ENCODE measurements at regions not wholly inside any gene's neighbourhood (a gene's known extent, or its start where the extent isn't known, plus 50 kb on each side); places are given as distances from the start of the nearest gene placed in this dataset.
A peak's percentile ranks its signal among the peaks of the same experiment; 100 is the strongest.

DNA sequence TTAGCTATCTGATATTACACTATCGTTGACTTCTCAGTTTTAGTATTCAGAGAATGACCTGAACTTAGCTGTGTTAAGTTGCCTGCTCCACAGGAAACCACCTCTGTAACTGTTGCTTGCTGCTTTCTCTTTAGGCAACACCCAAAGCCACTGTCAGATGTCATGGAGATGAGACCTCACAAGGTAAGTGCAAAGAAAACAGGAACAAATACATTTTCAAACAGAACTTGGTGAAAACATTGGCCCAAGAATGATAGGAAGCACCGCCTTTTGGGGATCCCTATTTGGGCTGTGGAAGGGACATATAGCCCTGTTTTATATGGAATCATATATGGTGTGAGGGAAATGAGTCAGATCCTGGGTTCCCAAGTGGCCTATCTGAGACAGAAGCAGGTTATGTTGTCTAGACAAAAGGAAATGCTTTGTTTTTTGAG, 143.4 kb downstream of the UBE2E3 start:
- Histone ChIP-seq H3K4me2 (ENCODE audit: low read length) (no peak overlapping the region), H3K4ac (ENCODE audit: low read depth, low read length) (peak overlapping the region; percentile 70)
- WGBS (ENCODE audit: extremely low coverage, insufficient coverage, low lambda C conversion rate) = no CpG with 5 or more reads among the region's 2 CpGs

GRCh38 chr2:181124497-181124896, 144.1 kb downstream of the UBE2E3 start:
- Histone ChIP-seq H2AK5ac (ENCODE audit: low read length) (no peak overlapping the region), H3K4ac (ENCODE audit: low read depth, low read length) (no peak overlapping the region), H3K4me2 (ENCODE audit: low read length) (no peak overlapping the region), H3K36me3 (ENCODE audit: control insufficient read depth, insufficient read depth, low read length) (no peaks in the 10 kb centered on the region), H3K4me1 (ENCODE audit: control insufficient read depth, low read depth, low read length) (no peaks in the 10 kb centered on the region), H3K18ac (ENCODE audit: low read length) (no peak overlapping the region), H2BK5ac (ENCODE audit: low read length) (no peak overlapping the region), H4K8ac (ENCODE audit: low read depth, low read length) (no peak overlapping the region), H3K27me3 (ENCODE audit: insufficient read depth, low read length, poor library complexity) (no peaks in the 10 kb centered on the region), H3K23ac (ENCODE audit: low read length) (no peak overlapping the region), H3K79me1 (ENCODE audit: low read length) (no peaks in the 10 kb centered on the region), H2BK120ac (ENCODE audit: low read depth, low read length) (no peak overlapping the region), H3K9ac (ENCODE audit: low read length) (no peak overlapping the region), H3K27ac (ENCODE audit: low read depth, low read length) (no peak overlapping the region), H3K56ac (ENCODE audit: low read length) (no peak overlapping the region), H3K79me2 (ENCODE audit: control insufficient read depth, insufficient read depth, low read length) (no peaks in the 10 kb centered on the region), H4K5ac (ENCODE audit: low read length) (no peak overlapping the region), H2BK15ac (replicated peaks; ENCODE audit: low read depth) (no peak overlapping the region), H3K4me3 (ENCODE audit: low read length) (no peak overlapping the region)
- no peak for DNase-seq
- WGBS (ENCODE audit: extremely low coverage, insufficient coverage, low lambda C conversion rate) = no CpG with 5 or more reads among the region's 3 CpGs

More for the DNA sequence above, 143.4 kb downstream of the UBE2E3 start:
- Histone ChIP-seq H3K9ac (ENCODE audit: low read length) (no peak overlapping the region), H3K79me2 (ENCODE audit: control insufficient read depth, insufficient read depth, low read length) (no peaks in the 10 kb centered on the region), H4K5ac (ENCODE audit: low read length) (no peak overlapping the region), H3K79me1 (ENCODE audit: low read length) (no peaks in the 10 kb centered on the region), H2BK15ac (replicated peaks; ENCODE audit: low read depth) (peak overlapping the region; percentile 45), H3K4me3 (ENCODE audit: low read length) (no peak overlapping the region), H2AK5ac (ENCODE audit: low read length) (no peak overlapping the region), H3K27ac (ENCODE audit: low read depth, low read length) (no peak overlapping the region), H3K56ac (ENCODE audit: low read length) (no peak overlapping the region), H3K18ac (ENCODE audit: low read length) (no peak overlapping the region), H3K36me3 (ENCODE audit: control insufficient read depth, insufficient read depth, low read length) (no peaks in the 10 kb centered on the region), H3K23ac (ENCODE audit: low read length) (no peak overlapping the region), H3K4me1 (ENCODE audit: control insufficient read depth, low read depth, low read length) (no peaks in the 10 kb centered on the region), H3K27me3 (ENCODE audit: insufficient read depth, low read length, poor library complexity) (no peaks in the 10 kb centered on the region), H2BK5ac (ENCODE audit: low read length) (no peak overlapping the region), H4K8ac (ENCODE audit: low read depth, low read length) (no peak overlapping the region), H2BK120ac (ENCODE audit: low read depth, low read length) (no peak overlapping the region)
- DNase-seq = peak; percentile 57

DNA sequence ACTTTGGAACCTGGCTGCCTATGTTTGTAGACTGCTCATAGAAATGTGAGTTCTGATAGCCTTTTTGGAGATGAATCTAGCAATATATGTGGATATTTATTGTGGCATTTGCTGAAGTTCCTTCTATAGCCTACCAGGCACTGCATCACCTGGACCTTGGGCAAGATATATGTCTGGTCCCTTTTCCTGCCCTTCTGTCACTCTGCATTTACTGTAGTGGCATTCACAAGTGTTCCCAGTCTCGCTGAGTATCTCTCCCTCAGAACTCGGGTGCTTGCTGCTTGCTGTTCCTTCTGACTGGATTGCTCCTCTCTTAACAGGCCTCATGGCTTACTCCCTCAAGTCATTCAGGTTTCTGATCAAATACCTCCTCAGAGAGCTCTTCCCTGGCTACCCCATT, 145.0 kb downstream of the UBE2E3 start:
- H3K27me3 ChIP-seq (ENCODE audit: insufficient read depth, low read length, poor library complexity) = no peaks in the 10 kb centered on the region
- no peak overlapping the region for H3K4ac ChIP-seq (ENCODE audit: low read depth, low read length)
- WGBS (ENCODE audit: extremely low coverage, insufficient coverage, low lambda C conversion rate) = no CpG with 5 or more reads among the region's 2 CpGs
- H3K27ac ChIP-seq (ENCODE audit: low read depth, low read length) = no peak overlapping the region
- H3K56ac ChIP-seq (ENCODE audit: low read length) = no peak overlapping the region
- no peak overlapping the region for H2BK120ac ChIP-seq (ENCODE audit: low read depth, low read length)
- H3K36me3 ChIP-seq (ENCODE audit: control insufficient read depth, insufficient read depth, low read length) = no peaks in the 10 kb centered on the region
- no peak for DNase-seq
- no peak overlapping the region for H2BK5ac ChIP-seq (ENCODE audit: low read length)
- H3K4me2 ChIP-seq (ENCODE audit: low read length) = no peak overlapping the region
- H3K23ac ChIP-seq (ENCODE audit: low read length) = no peak overlapping the region
- no peak overlapping the region for H2AK5ac ChIP-seq (ENCODE audit: low read length)
- no peak overlapping the region for H2BK15ac ChIP-seq (replicated peaks; ENCODE audit: low read depth)
- no peaks in the 10 kb centered on the region for H3K79me1 ChIP-seq (ENCODE audit: low read length)
- no peak overlapping the region for H3K9ac ChIP-seq (ENCODE audit: low read length)
- H3K79me2 ChIP-seq (ENCODE audit: control insufficient read depth, insufficient read depth, low read length) = no peaks in the 10 kb centered on the region
- no peak overlapping the region for H4K5ac ChIP-seq (ENCODE audit: low read length)
- no peaks in the 10 kb centered on the region for H3K4me1 ChIP-seq (ENCODE audit: control insufficient read depth, low read depth, low read length)
- H3K18ac ChIP-seq (ENCODE audit: low read length) = no peak overlapping the region
- H3K4me3 ChIP-seq (ENCODE audit: low read length) = no peak overlapping the region
- no peak overlapping the region for H4K8ac ChIP-seq (ENCODE audit: low read depth, low read length)

GRCh38 chr2:181126311-181126868, 146.0 kb downstream of the UBE2E3 start:
- no peak overlapping the region for H3K18ac ChIP-seq (ENCODE audit: low read length)

GRCh38 chr2:181128199-181128598, 147.8 kb downstream of the UBE2E3 start:
- Histone ChIP-seq H3K27me3 (ENCODE audit: insufficient read depth, low read length, poor library complexity) (no peaks in the 10 kb centered on the region), H3K18ac (ENCODE audit: low read length) (no peak overlapping the region), H3K79me2 (ENCODE audit: control insufficient read depth, insufficient read depth, low read length) (no peaks in the 10 kb centered on the region), H4K5ac (ENCODE audit: low read length) (no peak overlapping the region), H3K4ac (ENCODE audit: low read depth, low read length) (no peak overlapping the region), H3K79me1 (ENCODE audit: low read length) (no peaks in the 10 kb centered on the region), H3K4me3 (ENCODE audit: low read length) (no peak overlapping the region), H2BK5ac (ENCODE audit: low read length) (no peak overlapping the region), H2BK120ac (ENCODE audit: low read depth, low read length) (no peak overlapping the region), H3K4me2 (ENCODE audit: low read length) (no peak overlapping the region), H3K4me1 (ENCODE audit: control insufficient read depth, low read depth, low read length) (no peaks in the 10 kb centered on the region), H3K9ac (ENCODE audit: low read length) (no peak overlapping the region), H2AK5ac (ENCODE audit: low read length) (no peak overlapping the region), H3K36me3 (ENCODE audit: control insufficient read depth, insufficient read depth, low read length) (no peaks in the 10 kb centered on the region), H3K27ac (ENCODE audit: low read depth, low read length) (no peak overlapping the region), H3K23ac (ENCODE audit: low read length) (no peak overlapping the region), H3K56ac (ENCODE audit: low read length) (no peak overlapping the region), H2BK15ac (replicated peaks; ENCODE audit: low read depth) (no peak overlapping the region), H4K8ac (ENCODE audit: low read depth, low read length) (no peak overlapping the region)
- no peak for DNase-seq

More at GRCh38 chr2:181126311-181126868, 146.0 kb downstream of the UBE2E3 start:
- Histone ChIP-seq H4K8ac (ENCODE audit: low read depth, low read length) (no peak overlapping the region), H3K4me3 (ENCODE audit: low read length) (no peak overlapping the region), H3K4me2 (ENCODE audit: low read length) (no peak overlapping the region), H2BK15ac (replicated peaks; ENCODE audit: low read depth) (no peak overlapping the region), H3K4ac (ENCODE audit: low read depth, low read length) (no peak overlapping the region), H3K4me1 (ENCODE audit: control insufficient read depth, low read depth, low read length) (no peaks in the 10 kb centered on the region), H3K36me3 (ENCODE audit: control insufficient read depth, insufficient read depth, low read length) (no peaks in the 10 kb centered on the region), H3K79me2 (ENCODE audit: control insufficient read depth, insufficient read depth, low read length) (no peaks in the 10 kb centered on the region), H2AK5ac (ENCODE audit: low read length) (no peak overlapping the region), H3K27me3 (ENCODE audit: insufficient read depth, low read length, poor library complexity) (no peaks in the 10 kb centered on the region), H2BK5ac (ENCODE audit: low read length) (no peak overlapping the region), H3K79me1 (ENCODE audit: low read length) (no peaks in the 10 kb centered on the region), H3K23ac (ENCODE audit: low read length) (no peak overlapping the region), H3K56ac (ENCODE audit: low read length) (no peak overlapping the region), H4K5ac (ENCODE audit: low read length) (no peak overlapping the region), H3K9ac (ENCODE audit: low read length) (no peak overlapping the region), H3K27ac (ENCODE audit: low read depth, low read length) (no peak overlapping the region), H2BK120ac (ENCODE audit: low read depth, low read length) (peak overlapping the region; percentile 28)
- no peak for DNase-seq
- no CpG with 5 or more reads among the region's 5 CpGs for WGBS (ENCODE audit: extremely low coverage, insufficient coverage, low lambda C conversion rate)

DNA sequence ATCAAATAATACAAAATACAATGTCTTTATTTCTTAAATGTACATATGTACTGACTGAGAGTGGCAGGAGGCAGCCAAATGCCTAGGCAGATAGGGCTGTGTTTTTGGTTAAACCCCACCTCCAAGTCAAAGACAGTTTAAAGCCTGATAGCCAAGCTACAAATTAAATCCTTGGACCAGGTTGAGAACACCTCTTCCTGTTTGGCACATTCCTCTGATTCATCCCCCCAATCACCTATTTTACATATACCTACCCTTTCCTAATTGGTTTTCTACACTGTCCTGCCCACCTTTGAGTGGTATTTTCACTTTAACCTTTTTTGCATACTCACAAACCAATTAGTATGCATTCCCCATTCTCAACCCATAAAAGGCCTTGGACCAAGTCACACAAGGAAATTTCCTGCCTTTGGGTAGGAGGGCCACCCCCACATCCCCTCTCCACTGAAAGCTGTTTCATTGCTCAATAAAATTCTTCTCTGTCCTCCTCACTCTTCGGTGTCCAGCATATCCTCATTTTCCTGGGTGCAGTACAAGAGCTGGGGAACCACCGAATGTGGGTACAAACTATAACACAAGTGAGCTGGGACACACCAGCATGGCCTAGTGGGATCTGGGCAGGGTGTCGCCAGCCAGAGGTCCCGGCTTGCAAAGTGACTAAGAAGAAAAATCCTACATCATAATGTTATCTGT, 149.1 kb downstream of the UBE2E3 start:
- Histone ChIP-seq H3K4me3 (ENCODE audit: low read length) (no peak overlapping the region), H3K18ac (ENCODE audit: low read length) (no peak overlapping the region), H3K27ac (ENCODE audit: low read depth, low read length) (no peak overlapping the region), H3K79me1 (ENCODE audit: low read length) (no peaks in the 10 kb centered on the region), H4K5ac (ENCODE audit: low read length) (no peak overlapping the region), H2BK120ac (ENCODE audit: low read depth, low read length) (no peak overlapping the region), H2BK15ac (replicated peaks; ENCODE audit: low read depth) (no peak overlapping the region), H3K4me2 (ENCODE audit: low read length) (no peak overlapping the region), H3K9ac (ENCODE audit: low read length) (no peak overlapping the region), H3K27me3 (ENCODE audit: insufficient read depth, low read length, poor library complexity) (no peaks in the 10 kb centered on the region), H3K23ac (ENCODE audit: low read length) (no peak overlapping the region), H3K36me3 (ENCODE audit: control insufficient read depth, insufficient read depth, low read length) (no peaks in the 10 kb centered on the region), H4K8ac (ENCODE audit: low read depth, low read length) (no peak overlapping the region), H2AK5ac (ENCODE audit: low read length) (no peak overlapping the region), H2BK5ac (ENCODE audit: low read length) (no peak overlapping the region), H3K79me2 (ENCODE audit: control insufficient read depth, insufficient read depth, low read length) (no peaks in the 10 kb centered on the region), H3K56ac (ENCODE audit: low read length) (no peak overlapping the region), H3K4ac (ENCODE audit: low read depth, low read length) (no peak overlapping the region), H3K4me1 (ENCODE audit: control insufficient read depth, low read depth, low read length) (no peaks in the 10 kb centered on the region)
- no CpG with 5 or more reads among the region's 4 CpGs for WGBS (ENCODE audit: extremely low coverage, insufficient coverage, low lambda C conversion rate)
- DNase-seq = no peak
